Activated CD8-positive, alpha-beta memory T cell treated with anti-CD3 and anti-CD28 coated beads, Interleukin-2, amount 10 ng/mL, durations not matched to agents 7 days and 5 days (primary cell): ENCODE measurements at regions not wholly inside any gene's neighbourhood (a gene's known extent, or its start where the extent isn't known, plus 50 kb on each side); places are given as distances from the start of the nearest gene placed in this dataset.

Source experiments
- ATAC-seq: fragments of 150-1000 bp; cut with Tn5 transposase; one replicate; pipeline ENCODE4 v1.10.0; 2021; ENCODE audit warnings: moderate library complexity
- CTCF ChIA-PET: fragments of 350-600 bp; sonication (Branson Sonifier 250); formaldehyde crosslinking; loops from one replicate; lab custom pipeline; 2021; ENCODE audit warnings: antibody characterized with exemption; lab: Charles Lee
- DNase-seq: peaks from one replicate; pipeline ENCODE4 v3.0.0-alpha.2; 2020
- H3K27ac Mint-ChIP-seq: one replicate; pipeline ENCODE4 v1.8.0; 2021; ENCODE audit warnings: mild to moderate bottlenecking, mixed read lengths
- H3K27me3 Mint-ChIP-seq: one replicate; pipeline ENCODE4 v1.8.0; 2021; ENCODE audit warnings: mixed read lengths
- H3K36me3 Mint-ChIP-seq: one replicate; pipeline ENCODE4 v1.8.0; 2021; ENCODE audit warnings: mild to moderate bottlenecking, mixed read lengths
- H3K4me1 Mint-ChIP-seq: one replicate; pipeline ENCODE4 v1.8.0; 2021; ENCODE audit warnings: mixed read lengths
- H3K4me3 Mint-ChIP-seq: one replicate; pipeline ENCODE4 v1.8.0; 2021; ENCODE audit warnings: mild to moderate bottlenecking, moderate library complexity, mixed read lengths
- H3K9me3 Mint-ChIP-seq: one replicate; pipeline ENCODE4 v1.8.0; 2022; ENCODE audit warnings: low read depth, mixed read lengths

GRCh38 chr10:78703593-78703992 lies 365.2 kb upstream of the ZMIZ1 start:
- Mint-ChIP-seq H3K27me3 (peaks cover 2% of the 10 kb centered on the region), H3K4me3 (no peak overlapping the region), H3K27ac (no peak overlapping the region), H3K36me3 (no peaks in the 10 kb centered on the region), H3K9me3 (no peaks in the 10 kb centered on the region), H3K4me1 (peaks cover 3% of the 10 kb centered on the region)
- no peak for DNase-seq
- ATAC-seq, result no peak
- CTCF ChIA-PET, result no interaction called here

GRCh38 chr10:78706256-78706655 lies 362.5 kb upstream of the ZMIZ1 start:
- Mint-ChIP-seq H3K36me3 (no peaks in the 10 kb centered on the region), H3K4me3 (no peak overlapping the region), H3K4me1 (no peaks in the 10 kb centered on the region), H3K27me3 (peaks cover 4% of the 10 kb centered on the region), H3K27ac (no peak overlapping the region), H3K9me3 (no peaks in the 10 kb centered on the region)
- no peak for ATAC-seq
- DNase-seq, result no peak
- CTCF ChIA-PET, result no interaction called here

- CTCF ChIA-PET, result no interaction called here
Measured at GRCh38 chr10:78706726-78707540, 361.8 kb upstream of the ZMIZ1 start.

GRCh38 chr10:78707745-78708144 lies 361.0 kb upstream of the ZMIZ1 start:
- DNase-seq (no peak), ATAC-seq (no peak)
- Mint-ChIP-seq H3K9me3 (no peaks in the 10 kb centered on the region), H3K36me3 (no peaks in the 10 kb centered on the region), H3K27me3 (peaks cover 4% of the 10 kb centered on the region), H3K4me3 (no peak overlapping the region), H3K4me1 (no peaks in the 10 kb centered on the region), H3K27ac (no peak overlapping the region)
- CTCF ChIA-PET, result no interaction called here

More at GRCh38 chr10:78706726-78707540, 361.8 kb upstream of the ZMIZ1 start:
- Mint-ChIP-seq H3K27me3 (peaks cover 4% of the 10 kb centered on the region), H3K36me3 (no peaks in the 10 kb centered on the region), H3K4me3 (no peak overlapping the region), H3K4me1 (no peaks in the 10 kb centered on the region), H3K9me3 (no peaks in the 10 kb centered on the region), H3K27ac (no peak overlapping the region)
- ATAC-seq, result no peak
- DNase-seq, result no peak

- no peak overlapping the region for H3K4me3 Mint-ChIP-seq
- peaks cover 8% of the 10 kb centered on the region for H3K27me3 Mint-ChIP-seq
- no peaks in the 10 kb centered on the region for H3K4me1 Mint-ChIP-seq
- DNase-seq (no peak), ATAC-seq (no peak)
- H3K27ac Mint-ChIP-seq, result no peak overlapping the region
- H3K36me3 Mint-ChIP-seq, result no peaks in the 10 kb centered on the region
- CTCF ChIA-PET, result no interaction called here
- H3K9me3 Mint-ChIP-seq, result no peaks in the 10 kb centered on the region
Measured at GRCh38 chr10:78712147-78712546, 356.6 kb upstream of the ZMIZ1 start.

- Mint-ChIP-seq H3K27me3 (peaks cover 10% of the 10 kb centered on the region), H3K36me3 (no peaks in the 10 kb centered on the region), H3K27ac (no peak overlapping the region), H3K9me3 (no peaks in the 10 kb centered on the region), H3K4me1 (no peaks in the 10 kb centered on the region), H3K4me3 (no peak overlapping the region)
- no peak for DNase-seq
- CTCF ChIA-PET, result no interaction called here
- no peak for ATAC-seq
Measured at GRCh38 chr10:78713659-78714058, 355.1 kb upstream of the ZMIZ1 start.

- no peak overlapping the region for H3K27ac Mint-ChIP-seq
- peaks cover 12% of the 10 kb centered on the region for H3K27me3 Mint-ChIP-seq
- H3K4me3 Mint-ChIP-seq, result no peak overlapping the region
- CTCF ChIA-PET, result no interaction called here
- no peaks in the 10 kb centered on the region for H3K9me3 Mint-ChIP-seq
- H3K36me3 Mint-ChIP-seq, result no peaks in the 10 kb centered on the region
- DNase-seq, result no peak
- no peak for ATAC-seq
- H3K4me1 Mint-ChIP-seq, result no peaks in the 10 kb centered on the region
Measured at GRCh38 chr10:78714225-78714624, 354.5 kb upstream of the ZMIZ1 start.

- ATAC-seq, result no peak
- no peaks in the 10 kb centered on the region for H3K36me3 Mint-ChIP-seq
- peaks cover 15% of the 10 kb centered on the region for H3K27me3 Mint-ChIP-seq
- no peaks in the 10 kb centered on the region for H3K9me3 Mint-ChIP-seq
- CTCF ChIA-PET, result no interaction called here
- no peaks in the 10 kb centered on the region for H3K4me1 Mint-ChIP-seq
- H3K4me3 Mint-ChIP-seq, result no peak overlapping the region
- DNase-seq, result no peak
- H3K27ac Mint-ChIP-seq, result no peak overlapping the region
Measured at GRCh38 chr10:78715435-78715834, 353.3 kb upstream of the ZMIZ1 start.

GRCh38 chr10:78716043-78716660 lies 352.6 kb upstream of the ZMIZ1 start:
- Mint-ChIP-seq H3K36me3 (no peaks in the 10 kb centered on the region), H3K4me3 (no peak overlapping the region), H3K4me1 (no peaks in the 10 kb centered on the region), H3K9me3 (no peaks in the 10 kb centered on the region), H3K27me3 (peaks cover 21% of the 10 kb centered on the region), H3K27ac (no peak overlapping the region)
- CTCF ChIA-PET, result no interaction called here
- ATAC-seq (no peak), DNase-seq (no peak)

- Mint-ChIP-seq H3K27me3 (peaks cover 25% of the 10 kb centered on the region), H3K36me3 (no peaks in the 10 kb centered on the region), H3K9me3 (no peaks in the 10 kb centered on the region), H3K27ac (no peak overlapping the region), H3K4me3 (no peak overlapping the region), H3K4me1 (no peaks in the 10 kb centered on the region)
- no peak for ATAC-seq
- no peak for DNase-seq
- CTCF ChIA-PET, result no interaction called here
Measured at GRCh38 chr10:78717200-78717599, 351.6 kb upstream of the ZMIZ1 start.

GRCh38 chr10:78718032-78718572 lies 350.7 kb upstream of the ZMIZ1 start:
- Mint-ChIP-seq H3K9me3 (no peaks in the 10 kb centered on the region), H3K36me3 (no peaks in the 10 kb centered on the region), H3K4me3 (no peak overlapping the region), H3K4me1 (no peaks in the 10 kb centered on the region), H3K27ac (no peak overlapping the region), H3K27me3 (peaks cover 25% of the 10 kb centered on the region)
- DNase-seq (no peak), ATAC-seq (no peak)
- CTCF ChIA-PET, result no interaction called here

GRCh38 chr10:78719276-78719675 lies 349.5 kb upstream of the ZMIZ1 start:
- Mint-ChIP-seq H3K9me3 (no peaks in the 10 kb centered on the region), H3K27ac (no peak overlapping the region), H3K4me3 (no peak overlapping the region), H3K36me3 (no peaks in the 10 kb centered on the region), H3K27me3 (peaks cover 29% of the 10 kb centered on the region), H3K4me1 (no peaks in the 10 kb centered on the region)
- ATAC-seq, result no peak
- DNase-seq, result no peak
- CTCF ChIA-PET, result no interaction called here

GRCh38 chr10:78720091-78720490 lies 348.7 kb upstream of the ZMIZ1 start:
- DNase-seq, result no peak
- CTCF ChIA-PET, result no interaction called here

GRCh38 chr10:78721231-78721630 lies 347.5 kb upstream of the ZMIZ1 start:
- Mint-ChIP-seq H3K27me3 (peaks cover 38% of the 10 kb centered on the region), H3K36me3 (no peaks in the 10 kb centered on the region), H3K4me3 (no peak overlapping the region), H3K9me3 (no peaks in the 10 kb centered on the region), H3K27ac (no peak overlapping the region), H3K4me1 (no peaks in the 10 kb centered on the region)
- ATAC-seq (no peak), DNase-seq (no peak)
- CTCF ChIA-PET, result no interaction called here

More at GRCh38 chr10:78720091-78720490, 348.7 kb upstream of the ZMIZ1 start:
- Mint-ChIP-seq H3K4me3 (no peak overlapping the region), H3K27ac (no peak overlapping the region), H3K36me3 (no peaks in the 10 kb centered on the region), H3K27me3 (peaks cover 33% of the 10 kb centered on the region), H3K4me1 (no peaks in the 10 kb centered on the region), H3K9me3 (no peaks in the 10 kb centered on the region)
- no peak for ATAC-seq
